ENCODE measurements at regions not wholly inside any gene's neighbourhood (a gene's known extent, or its start where the extent isn't known, plus 50 kb on each side); places are given as distances from the start of the nearest gene placed in this dataset.
"Not testable (repeated sequence)": the region's sequence is repeated elsewhere in the genome, so short reads cannot be mapped to it uniquely, and the experiment has no call there.

GRCh38 chr3:177249203-177249602, 51.9 kb upstream of the TBL1XR1 start:
- DNase-seq, result no peak

GRCh38 chr3:177250151-177250550, 52.9 kb upstream of the TBL1XR1 start:
- no peak for DNase-seq

GRCh38 chr3:177251755-177252154, 54.5 kb upstream of the TBL1XR1 start:
- peak in 1 of 2 donors; percentile 26 for DNase-seq

GRCh38 chr3:177257006-177257405, 59.7 kb upstream of the TBL1XR1 start:
- DNase-seq, result no peak

- no peak for DNase-seq
Measured at GRCh38 chr3:177257625-177258024, 60.3 kb upstream of the TBL1XR1 start.

GRCh38 chr3:177262396-177262795, 65.1 kb upstream of the TBL1XR1 start:
- DNase-seq, result no peak

- no peak for DNase-seq
Measured at GRCh38 chr3:177263615-177264368, 66.5 kb upstream of the TBL1XR1 start.

GRCh38 chr3:177271811-177272501, 74.7 kb upstream of the TBL1XR1 start:
- DNase-seq, result not testable (repeated sequence)

GRCh38 chr3:177278016-177278415, 80.7 kb upstream of the TBL1XR1 start:
- DNase-seq, result no peak

- no peak for DNase-seq
Measured at GRCh38 chr3:177279118-177279815, 82.0 kb upstream of the TBL1XR1 start.

- peak; percentile 20 to 52 for DNase-seq
Measured at GRCh38 chr3:177281292-177282118, 84.2 kb upstream of the TBL1XR1 start.

- no peak for DNase-seq
Measured at GRCh38 chr3:177282119-177282655, 84.9 kb upstream of the TBL1XR1 start.

GRCh38 chr3:177283983-177284382, 86.7 kb upstream of the TBL1XR1 start:
- DNase-seq, result no peak

- peak; percentile 30 to 32 for DNase-seq
Measured at GRCh38 chr3:177284383-177284881, 87.2 kb upstream of the TBL1XR1 start.

- DNase-seq, result no peak
Measured at GRCh38 chr3:177286034-177286433, 88.8 kb upstream of the TBL1XR1 start.

- DNase-seq, result no peak
Measured at GRCh38 chr3:177287231-177287630, 89.9 kb upstream of the TBL1XR1 start.

GRCh38 chr3:177290633-177291032, 93.4 kb upstream of the TBL1XR1 start:
- DNase-seq, result no peak

GRCh38 chr3:177294221-177294620, 96.9 kb upstream of the TBL1XR1 start:
- no peak for DNase-seq

- DNase-seq, result no peak
Measured at GRCh38 chr3:177295116-177295515, 97.8 kb upstream of the TBL1XR1 start.

- no peak for DNase-seq
Measured at GRCh38 chr3:177299250-177299649, 102.0 kb upstream of the TBL1XR1 start.

- peak in 1 of 2 donors; percentile 30 for DNase-seq
Measured at GRCh38 chr3:177300039-177300833, 103.0 kb upstream of the TBL1XR1 start.
